ENCODE measurements at regions not wholly inside any gene's neighbourhood (a gene's known extent, or its start where the extent isn't known, plus 50 kb on each side); places are given as distances from the start of the nearest gene placed in this dataset.

DNA sequence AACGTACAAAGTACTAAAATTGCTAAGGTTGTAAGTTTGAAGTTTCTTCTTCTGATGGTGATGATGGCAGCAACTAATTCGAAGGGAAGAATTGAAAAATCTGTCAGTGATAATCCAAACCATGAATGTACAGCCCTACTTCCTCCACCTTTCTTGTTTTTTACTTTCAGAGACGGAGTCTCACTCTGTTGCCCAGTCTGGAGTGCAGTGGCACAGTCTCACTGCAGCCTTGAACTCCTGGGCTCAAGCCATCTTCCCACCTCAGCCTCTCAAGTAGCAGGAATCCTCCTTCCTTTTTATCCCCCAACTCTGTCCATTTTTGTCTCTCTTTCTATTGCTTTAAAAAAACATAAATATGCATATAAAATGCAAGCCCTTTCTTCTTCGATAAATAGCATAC, 112.3 kb upstream of the SOX21 start:
- no peak for TF ChIP-seq POLR2AphosphoS5 (IDR thresholded peaks at IDR 0.05; ENCODE audit: low read depth, low read length)

DNA sequence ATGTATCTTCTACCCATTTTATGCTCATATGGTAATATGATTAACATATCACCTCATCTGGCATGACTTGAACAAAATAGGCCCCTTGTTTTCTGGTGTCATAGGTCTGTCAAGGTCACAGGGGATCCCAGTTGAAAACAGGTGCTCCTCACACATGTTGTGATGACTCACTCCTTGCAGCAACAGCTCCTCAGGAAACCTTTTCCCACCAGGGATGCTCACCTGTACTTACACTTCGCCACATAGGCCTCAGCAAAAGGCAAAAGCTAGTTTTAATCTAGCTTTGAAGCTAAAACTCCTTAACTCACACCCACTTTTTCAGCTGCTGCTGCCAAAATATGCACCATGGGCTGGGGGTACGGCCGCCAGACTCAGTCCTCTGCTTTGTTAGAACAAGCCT, 110.0 kb upstream of the SOX21 start:
- TF ChIP-seq POLR2AphosphoS5 (IDR thresholded peaks at IDR 0.05; ENCODE audit: low read depth, low read length) (no peak), SIN3A (IDR thresholded peaks at IDR 0.05; ENCODE audit: borderline replicate concordance, insufficient read depth, low read length) (no peak), FOXP2 (optimal IDR thresholded peaks at IDR 0.05; ENCODE audit: borderline replicate concordance, extremely low read depth, extremely low read length, insufficient read depth) (no peak), TAF1 (IDR thresholded peaks at IDR 0.05; ENCODE audit: borderline replicate concordance, insufficient read depth, low read length) (no peak)
- TF ChIP-seq, protein P1, sequence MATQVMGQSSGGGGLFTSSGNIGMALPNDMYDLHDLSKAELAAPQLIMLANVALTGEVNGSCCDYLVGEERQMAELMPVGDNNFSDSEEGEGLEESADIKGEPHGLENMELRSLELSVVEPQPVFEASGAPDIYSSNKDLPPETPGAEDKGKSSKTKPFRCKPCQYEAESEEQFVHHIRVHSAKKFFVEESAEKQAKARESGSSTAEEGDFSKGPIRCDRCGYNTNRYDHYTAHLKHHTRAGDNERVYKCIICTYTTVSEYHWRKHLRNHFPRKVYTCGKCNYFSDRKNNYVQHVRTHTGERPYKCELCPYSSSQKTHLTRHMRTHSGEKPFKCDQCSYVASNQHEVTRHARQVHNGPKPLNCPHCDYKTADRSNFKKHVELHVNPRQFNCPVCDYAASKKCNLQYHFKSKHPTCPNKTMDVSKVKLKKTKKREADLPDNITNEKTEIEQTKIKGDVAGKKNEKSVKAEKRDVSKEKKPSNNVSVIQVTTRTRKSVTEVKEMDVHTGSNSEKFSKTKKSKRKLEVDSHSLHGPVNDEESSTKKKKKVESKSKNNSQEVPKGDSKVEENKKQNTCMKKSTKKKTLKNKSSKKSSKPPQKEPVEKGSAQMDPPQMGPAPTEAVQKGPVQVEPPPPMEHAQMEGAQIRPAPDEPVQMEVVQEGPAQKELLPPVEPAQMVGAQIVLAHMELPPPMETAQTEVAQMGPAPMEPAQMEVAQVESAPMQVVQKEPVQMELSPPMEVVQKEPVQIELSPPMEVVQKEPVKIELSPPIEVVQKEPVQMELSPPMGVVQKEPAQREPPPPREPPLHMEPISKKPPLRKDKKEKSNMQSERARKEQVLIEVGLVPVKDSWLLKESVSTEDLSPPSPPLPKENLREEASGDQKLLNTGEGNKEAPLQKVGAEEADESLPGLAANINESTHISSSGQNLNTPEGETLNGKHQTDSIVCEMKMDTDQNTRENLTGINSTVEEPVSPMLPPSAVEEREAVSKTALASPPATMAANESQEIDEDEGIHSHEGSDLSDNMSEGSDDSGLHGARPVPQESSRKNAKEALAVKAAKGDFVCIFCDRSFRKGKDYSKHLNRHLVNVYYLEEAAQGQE (IDR thresholded peaks at IDR 0.05; ENCODE audit: insufficient read depth in 1 of 2, low read depth in 2 of 2, low read length in 2 of 2): no peak

DNA sequence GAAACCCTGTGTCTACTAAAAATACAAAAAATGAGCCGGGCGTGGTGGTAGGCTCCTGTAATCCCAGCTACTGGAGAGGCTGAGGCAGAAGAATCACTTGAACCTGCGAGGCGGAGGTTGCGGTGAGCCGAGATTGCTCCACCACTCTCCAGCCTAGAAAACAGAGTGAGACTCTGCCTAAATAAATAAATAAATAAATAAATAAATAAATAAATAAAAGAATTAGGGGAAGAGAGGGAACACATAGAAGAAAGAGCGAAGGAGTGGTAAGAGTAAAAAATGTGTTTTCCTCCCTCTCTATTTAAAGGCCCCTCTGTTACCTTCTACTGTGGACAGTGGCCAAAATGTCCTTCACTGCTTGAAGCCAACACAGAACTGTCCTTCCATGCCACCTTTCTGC, 103.9 kb upstream of the SOX21 start:
- TF ChIP-seq SIN3A (IDR thresholded peaks at IDR 0.05; ENCODE audit: borderline replicate concordance, insufficient read depth, low read length): no peak

DNA sequence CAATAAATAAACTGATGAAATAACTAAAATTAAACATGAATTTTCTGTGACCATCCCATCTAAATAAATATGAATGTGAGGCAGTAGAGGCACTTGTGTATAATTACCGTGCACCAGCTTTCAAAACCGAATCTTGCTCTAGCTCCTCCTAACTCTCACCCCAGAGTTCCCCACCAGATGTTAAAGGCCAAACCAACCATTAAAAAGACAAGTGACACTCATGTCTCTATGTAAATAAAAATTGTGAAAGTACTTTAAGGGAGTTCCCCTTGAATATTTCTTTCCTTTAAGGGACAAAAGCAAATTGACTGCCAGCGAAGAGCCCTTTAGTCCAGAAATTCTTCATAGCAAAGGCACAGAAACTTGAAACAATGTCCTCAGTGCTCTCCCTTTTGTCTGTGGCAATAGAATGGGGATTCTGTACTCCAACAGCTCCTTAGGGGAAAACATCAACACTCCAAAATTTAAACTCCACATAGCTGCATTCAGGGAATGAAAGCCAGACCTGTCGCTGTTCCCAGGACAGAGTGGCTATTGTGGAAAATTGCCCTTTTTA, 101.7 kb upstream of the SOX21 start:
- TF ChIP-seq, protein P1 (IDR thresholded peaks at IDR 0.05; ENCODE audit: insufficient read depth in 1 of 2, low read depth in 2 of 2, low read length in 2 of 2): no peak
- TF ChIP-seq TAF1 (IDR thresholded peaks at IDR 0.05; ENCODE audit: borderline replicate concordance, insufficient read depth, low read length) (no peak), FOXP2 (optimal IDR thresholded peaks at IDR 0.05; ENCODE audit: borderline replicate concordance, extremely low read depth, extremely low read length, insufficient read depth) (no peak), POLR2AphosphoS5 (IDR thresholded peaks at IDR 0.05; ENCODE audit: low read depth, low read length) (no peak), SIN3A (IDR thresholded peaks at IDR 0.05; ENCODE audit: borderline replicate concordance, insufficient read depth, low read length) (no peak)

DNA sequence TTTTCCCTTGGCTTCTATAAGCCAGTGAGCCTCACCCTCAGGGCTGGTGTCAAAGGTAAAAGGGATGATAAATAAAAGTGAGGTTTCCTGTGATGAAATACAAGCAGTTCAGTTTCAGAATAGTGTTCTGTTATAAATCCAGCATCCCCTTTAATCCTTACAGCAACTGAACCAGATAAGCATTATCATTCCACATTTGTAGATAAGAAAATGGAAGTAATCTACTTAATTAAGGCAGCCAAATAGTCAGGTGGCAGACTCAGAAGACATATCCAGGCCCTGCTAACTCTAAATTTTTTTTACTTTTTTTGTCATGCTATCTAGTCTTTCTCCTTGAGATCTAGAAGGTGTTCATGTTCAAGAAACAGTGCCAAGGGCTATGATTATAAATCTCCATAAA, 99.4 kb upstream of the SOX21 start:
- TF ChIP-seq SIN3A (IDR thresholded peaks at IDR 0.05; ENCODE audit: borderline replicate concordance, insufficient read depth, low read length): no peak
- TF ChIP-seq, protein P1 (IDR thresholded peaks at IDR 0.05; ENCODE audit: insufficient read depth in 1 of 2, low read depth in 2 of 2, low read length in 2 of 2): no peak
- TF ChIP-seq FOXP2 (optimal IDR thresholded peaks at IDR 0.05; ENCODE audit: borderline replicate concordance, extremely low read depth, extremely low read length, insufficient read depth): no peak
- TF ChIP-seq POLR2AphosphoS5 (IDR thresholded peaks at IDR 0.05; ENCODE audit: low read depth, low read length): no peak
- TF ChIP-seq TAF1 (IDR thresholded peaks at IDR 0.05; ENCODE audit: borderline replicate concordance, insufficient read depth, low read length): no peak

DNA sequence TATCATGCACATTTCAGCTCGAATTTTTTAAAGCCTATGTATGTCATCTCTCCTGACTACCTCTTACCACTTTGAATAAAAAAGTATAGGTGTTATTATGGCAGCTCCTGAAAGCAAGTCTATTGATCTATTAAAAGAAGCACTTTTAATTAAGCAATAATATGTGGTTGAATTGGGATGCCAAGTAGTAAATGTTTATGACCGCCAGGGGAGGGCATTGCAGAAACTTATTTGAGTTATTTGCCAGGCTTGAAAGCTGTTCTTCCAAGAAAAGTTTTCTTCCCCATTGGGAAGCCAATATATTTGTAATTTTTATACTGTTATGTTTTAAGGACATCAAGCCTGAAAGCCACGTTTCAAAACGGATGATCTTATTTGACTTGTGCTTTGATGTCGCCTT, 88.1 kb upstream of the SOX21 start:
- TF ChIP-seq, protein P1 (IDR thresholded peaks at IDR 0.05; ENCODE audit: insufficient read depth in 1 of 2, low read depth in 2 of 2, low read length in 2 of 2): no peak
- TF ChIP-seq POLR2AphosphoS5 (IDR thresholded peaks at IDR 0.05; ENCODE audit: low read depth, low read length): no peak
- no peak for TF ChIP-seq SIN3A (IDR thresholded peaks at IDR 0.05; ENCODE audit: borderline replicate concordance, insufficient read depth, low read length)
- TF ChIP-seq FOXP2 (optimal IDR thresholded peaks at IDR 0.05; ENCODE audit: borderline replicate concordance, extremely low read depth, extremely low read length, insufficient read depth): no peak
- TF ChIP-seq TAF1 (IDR thresholded peaks at IDR 0.05; ENCODE audit: borderline replicate concordance, insufficient read depth, low read length): no peak
